Hypothalamus (tissue), 51 donors: ENCODE measurements at regions not wholly inside any gene's neighbourhood (a gene's known extent, or its start where the extent isn't known, plus 50 kb on each side); places are given as distances from the start of the nearest gene placed in this dataset.

Experiments used
- DNase-seq, 51 donors: peaks; one replicate each; lab custom pipeline; 2025; lab: John Stamatoyannopoulos, UW

DNA sequence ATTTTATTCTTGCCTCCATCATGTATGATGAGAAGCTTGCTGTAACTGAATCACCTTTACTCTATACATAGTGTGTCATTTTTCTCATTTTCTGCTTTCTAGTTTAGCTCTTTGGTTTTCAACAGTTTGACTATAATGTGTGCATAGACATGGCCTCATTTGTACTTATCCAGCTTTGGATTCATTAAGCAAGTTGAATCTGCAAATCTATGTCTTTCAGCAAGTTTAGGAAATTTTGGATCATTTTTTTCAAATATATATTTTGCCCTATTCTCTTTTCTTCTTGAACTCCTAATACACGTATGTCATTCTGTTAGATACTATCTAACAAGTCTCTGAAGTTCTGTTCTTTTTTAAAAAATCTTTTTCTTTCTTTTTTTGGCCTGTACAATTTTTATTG, 57.8 kb downstream of the PRLHR start:
- DNase-seq, result no peak

DNA sequence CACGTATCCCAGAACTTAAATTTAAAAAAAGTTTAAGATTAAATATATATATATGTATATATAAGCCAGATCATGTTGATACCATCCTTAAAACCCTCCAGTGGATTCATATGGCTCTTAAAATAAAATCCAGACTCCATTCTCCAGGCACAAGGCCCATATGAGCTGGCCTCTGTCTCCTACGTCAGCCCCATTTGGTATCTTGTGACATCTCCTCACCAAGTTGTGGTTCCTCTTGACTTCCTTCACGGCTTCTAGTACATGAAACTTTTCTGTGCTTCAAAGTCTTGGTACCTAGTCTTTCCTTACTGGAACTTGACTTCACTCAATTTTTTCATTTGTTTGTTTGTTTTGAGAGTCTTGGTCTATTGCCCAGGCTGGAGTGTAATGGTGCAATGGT, 61.3 kb downstream of the PRLHR start:
- no peak for DNase-seq

DNA sequence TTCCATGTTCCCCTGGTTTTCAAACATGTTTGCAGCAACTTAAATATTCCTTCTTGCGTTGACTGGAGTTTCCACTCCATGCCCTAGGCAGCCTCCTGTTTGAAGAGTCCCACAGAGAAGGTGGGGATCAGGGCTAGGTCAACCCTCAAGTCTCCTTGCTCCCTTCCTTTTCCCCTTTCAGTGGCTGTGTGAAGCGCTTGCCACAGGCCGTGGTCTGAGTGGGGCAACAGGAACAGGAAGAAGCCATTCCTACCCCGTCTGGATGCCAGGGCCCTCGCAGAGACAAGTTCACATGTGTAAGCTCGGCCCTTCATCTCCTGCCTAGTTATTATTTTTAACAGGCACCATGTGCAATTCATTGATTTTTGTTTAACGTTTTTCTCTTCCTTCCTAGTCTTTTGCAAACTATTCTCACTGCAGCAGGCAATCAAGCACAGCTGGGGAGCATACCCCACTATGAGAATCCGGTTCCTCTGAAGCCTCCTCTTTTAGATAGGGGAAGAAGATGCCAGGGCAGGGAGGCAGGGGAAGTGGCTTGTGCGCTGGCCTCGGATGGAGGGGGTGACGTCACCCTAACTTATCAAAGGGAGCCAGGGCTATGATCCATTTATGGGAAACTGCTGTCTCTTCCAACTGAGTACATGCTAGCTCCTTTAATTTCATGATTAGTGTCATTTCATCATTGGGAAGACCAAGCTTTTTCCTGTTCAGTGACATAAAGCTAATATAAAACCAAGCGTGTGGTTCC, 64.2 kb downstream of the PRLHR start:
- DNase-seq, result peak in 5 of 51 donors; percentile 1 to 13 (median 6)

DNA sequence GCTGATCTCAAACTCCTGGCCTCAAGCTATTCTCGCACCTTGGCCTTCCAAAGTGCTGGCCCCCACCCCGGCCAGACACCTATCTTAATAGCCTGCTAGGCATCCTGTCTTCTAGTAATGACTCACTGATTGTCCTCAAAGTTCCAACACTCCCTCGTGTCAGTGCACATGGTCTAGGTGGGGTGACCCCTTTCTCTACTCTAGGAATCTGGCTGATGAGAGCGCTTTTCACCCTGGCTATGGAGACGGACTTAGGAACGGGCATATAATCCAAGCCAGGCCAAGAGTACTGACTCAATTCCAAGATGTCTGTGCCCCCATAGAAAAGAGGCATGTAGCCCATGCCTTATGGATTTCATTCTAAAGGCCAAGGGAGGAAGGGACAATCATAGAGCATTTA, 67.0 kb downstream of the PRLHR start:
- DNase-seq, result no peak

DNA sequence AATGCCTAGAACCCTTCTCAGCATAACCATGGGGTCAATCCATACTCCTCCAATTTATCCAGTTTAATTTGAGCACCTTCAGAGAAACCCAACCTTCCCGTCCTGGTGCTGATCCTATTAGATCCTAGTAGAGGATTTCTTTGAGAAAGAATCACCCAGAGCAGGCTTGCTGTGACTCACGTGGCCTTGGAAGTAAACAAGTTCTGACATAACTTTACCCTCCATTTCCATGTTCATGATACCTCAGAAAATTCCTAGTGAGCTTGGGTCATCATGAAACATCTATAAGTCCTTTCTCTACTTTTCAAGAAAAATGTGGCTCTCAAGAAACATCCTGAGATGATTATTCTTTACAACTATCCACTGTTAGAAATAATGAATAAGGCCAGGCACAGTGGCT, 71.7 kb downstream of the PRLHR start:
- no peak for DNase-seq

DNA sequence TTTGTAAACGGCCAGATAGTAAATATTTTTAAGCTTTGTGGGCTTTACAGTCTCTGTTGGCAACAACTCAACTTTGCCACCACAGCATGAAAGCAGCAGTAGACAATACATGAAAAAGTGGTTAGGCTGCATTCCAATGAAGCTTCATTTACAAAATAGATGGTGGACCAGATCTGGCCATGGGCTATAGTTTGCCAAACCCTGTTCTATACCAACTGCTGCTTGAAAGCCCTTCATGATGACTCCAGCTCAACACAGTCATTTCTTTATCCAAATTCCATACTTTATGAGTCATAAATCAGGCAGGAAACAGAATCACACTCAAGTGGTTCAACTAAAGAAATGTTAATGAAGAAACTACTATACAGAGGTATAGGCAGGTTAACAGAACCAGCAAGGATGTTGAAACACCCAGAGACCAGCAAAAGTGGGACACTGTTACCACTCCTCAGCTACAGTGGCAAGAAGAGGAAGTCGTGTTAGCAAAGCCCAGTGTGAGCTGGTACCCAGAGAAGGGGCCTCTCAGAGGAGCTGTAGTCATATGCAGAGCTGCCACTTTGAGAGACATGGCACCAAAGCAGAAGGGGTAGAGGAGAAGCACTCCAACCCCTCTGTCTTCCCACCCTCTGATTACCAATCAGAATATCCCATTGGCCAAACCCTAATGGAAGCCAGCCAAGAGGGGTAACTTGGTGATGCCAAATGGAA, 72.5 kb downstream of the PRLHR start:
- no peak for DNase-seq

DNA sequence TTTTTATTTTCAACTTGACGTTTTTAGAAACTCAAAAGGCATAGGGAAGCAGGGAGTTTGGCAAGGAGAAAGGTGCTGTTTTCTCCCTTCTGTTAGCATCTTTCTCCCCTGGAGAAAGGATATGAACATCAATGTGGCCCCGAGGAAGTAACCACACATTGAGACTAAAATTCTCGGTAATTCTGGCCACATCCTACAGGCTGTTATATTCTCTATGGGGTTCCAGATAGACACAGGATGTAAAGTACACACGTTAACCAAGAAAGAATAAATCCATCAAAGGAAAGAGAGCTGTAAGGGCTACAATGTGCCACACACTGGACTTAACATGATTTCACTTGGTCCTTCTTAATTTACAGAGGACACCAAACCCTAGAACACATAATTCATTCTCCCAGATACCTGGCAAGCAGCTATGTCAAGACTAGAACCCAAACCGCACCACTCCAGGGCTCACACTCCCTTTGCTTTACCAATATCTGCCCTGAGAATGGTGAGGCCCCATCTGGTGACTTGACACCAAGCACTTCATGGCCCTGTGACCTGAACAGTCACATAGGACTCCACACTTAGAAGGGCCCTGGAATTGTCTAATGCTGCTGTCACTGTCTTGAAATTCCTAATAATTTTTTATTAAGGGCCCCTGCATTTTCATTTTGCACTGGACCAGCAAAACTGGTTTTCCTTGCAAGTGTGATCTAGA, 73.9 kb downstream of the PRLHR start:
- no peak for DNase-seq

DNA sequence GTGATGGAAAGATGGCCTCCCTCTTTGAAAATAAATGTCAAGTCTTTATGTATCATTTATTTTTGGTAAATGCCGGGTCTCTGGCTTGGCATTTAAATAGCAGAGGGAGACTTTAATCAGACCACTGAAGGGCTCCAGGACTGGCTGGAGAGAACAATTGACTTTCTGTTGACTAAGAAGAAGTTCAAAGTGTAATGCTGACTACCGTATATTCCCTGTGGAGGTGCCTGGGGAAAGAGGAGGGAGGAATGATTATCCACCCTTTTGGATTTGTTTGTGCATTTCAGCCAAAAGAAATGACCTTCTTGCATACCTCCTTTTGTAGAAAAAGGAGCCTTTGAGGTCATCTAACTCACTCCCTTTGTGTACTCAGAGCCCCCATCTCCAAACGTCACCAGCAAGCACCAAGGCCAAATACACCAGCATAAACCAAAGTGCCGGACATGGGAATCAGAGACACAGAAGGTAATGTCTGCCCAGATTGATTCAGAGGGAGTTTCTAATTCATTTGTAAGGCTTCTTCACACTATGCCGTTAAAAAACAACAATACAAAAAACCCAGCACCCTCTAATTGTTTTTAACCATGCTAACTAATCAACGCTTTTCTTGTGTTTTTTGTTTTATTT, 75.2 kb downstream of the PRLHR start:
- no peak for DNase-seq

DNA sequence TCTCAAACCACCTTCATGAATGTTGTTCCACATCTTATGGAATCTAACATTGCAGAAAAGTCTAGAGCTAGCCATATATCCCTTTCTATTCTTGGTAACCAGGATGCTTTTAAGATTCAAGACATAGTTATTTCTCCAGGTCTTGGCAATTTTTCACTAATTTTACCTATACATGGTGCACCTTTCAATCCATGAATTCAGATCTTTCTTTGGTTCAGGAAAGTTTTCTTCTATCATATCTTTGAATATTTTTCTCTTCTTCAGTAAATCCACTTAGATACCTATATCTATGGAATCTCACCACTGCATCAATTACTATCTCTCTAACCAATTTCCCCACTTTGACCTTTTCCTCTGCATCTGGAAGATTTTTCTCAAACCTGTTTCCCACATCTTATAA, 77.4 kb downstream of the PRLHR start:
- no peak for DNase-seq

DNA sequence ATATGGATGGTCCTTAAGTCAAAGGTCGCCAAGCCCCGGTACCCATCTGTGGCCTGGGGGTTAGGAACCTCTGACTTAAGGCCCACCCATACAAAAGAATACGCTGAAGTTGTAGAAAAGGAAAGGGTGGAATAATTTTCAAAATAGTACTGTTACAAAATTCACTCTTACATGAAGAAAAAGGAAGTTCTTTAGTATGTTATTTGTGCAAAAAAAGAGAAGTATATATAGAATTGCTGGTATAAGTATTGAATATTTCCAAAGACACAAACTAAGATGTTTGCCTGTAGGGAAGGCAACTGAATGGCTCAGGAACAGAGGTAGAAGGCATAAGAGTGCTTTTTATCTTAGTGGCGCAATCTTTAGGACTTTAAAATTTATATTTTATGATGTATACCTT, 78.7 kb downstream of the PRLHR start:
- no peak for DNase-seq

DNA sequence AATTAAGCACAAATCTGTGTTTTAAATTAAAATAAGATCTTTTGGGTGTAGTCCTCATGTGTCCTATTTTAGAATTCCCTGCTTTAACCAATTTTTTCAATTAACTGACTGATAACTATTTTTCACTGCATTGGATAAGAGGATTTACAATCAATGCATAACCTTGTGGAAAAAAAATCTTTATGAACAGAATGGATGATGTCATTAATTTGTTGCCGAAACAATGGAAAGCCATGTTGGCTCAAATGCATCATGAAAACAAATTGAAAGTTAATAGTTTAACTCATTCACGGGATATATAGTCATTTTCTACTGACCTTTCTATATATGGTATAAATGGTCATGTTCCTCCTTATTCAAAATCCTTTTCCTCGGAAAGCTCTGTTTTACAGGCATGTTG, 82.3 kb downstream of the PRLHR start:
- no peak for DNase-seq

DNA sequence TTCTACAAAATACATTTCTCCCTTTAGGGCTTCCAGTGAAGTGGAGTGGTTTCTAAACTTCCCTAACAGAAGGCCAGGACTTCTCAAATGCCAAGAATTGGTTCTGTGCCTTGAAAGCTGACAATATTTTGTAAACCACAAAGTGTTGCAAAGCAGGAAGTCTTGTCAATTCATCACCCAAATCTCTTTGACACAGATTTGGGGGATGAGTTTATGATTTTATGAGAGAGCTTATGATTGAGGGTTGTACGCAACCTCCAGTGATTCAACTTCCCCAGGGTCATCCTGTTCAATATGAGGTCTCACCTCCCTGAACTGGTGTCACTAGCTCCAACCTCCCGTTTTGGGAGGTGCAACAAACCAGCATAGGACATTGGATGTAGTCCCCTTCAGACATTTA, 83.7 kb downstream of the PRLHR start:
- no peak for DNase-seq

DNA sequence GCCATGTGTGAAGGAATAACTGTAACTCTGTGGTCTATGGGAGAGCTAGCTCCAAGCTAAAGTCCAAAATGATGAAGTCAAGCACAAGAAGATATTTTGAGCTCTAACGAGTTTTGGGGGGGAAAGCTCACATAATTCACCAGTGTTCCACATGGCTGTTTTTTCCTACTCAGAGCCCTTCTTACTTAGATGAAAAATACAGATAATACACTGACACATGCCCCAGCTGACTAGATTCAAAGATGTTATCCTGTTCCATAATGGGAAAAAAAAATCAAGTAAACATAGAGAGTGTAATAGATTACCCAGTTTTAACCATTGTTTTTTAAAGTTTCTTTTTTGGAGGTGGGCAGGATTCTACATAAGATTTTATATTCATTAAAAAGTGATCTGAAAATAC, 86.6 kb downstream of the PRLHR start:
- no peak for DNase-seq

DNA sequence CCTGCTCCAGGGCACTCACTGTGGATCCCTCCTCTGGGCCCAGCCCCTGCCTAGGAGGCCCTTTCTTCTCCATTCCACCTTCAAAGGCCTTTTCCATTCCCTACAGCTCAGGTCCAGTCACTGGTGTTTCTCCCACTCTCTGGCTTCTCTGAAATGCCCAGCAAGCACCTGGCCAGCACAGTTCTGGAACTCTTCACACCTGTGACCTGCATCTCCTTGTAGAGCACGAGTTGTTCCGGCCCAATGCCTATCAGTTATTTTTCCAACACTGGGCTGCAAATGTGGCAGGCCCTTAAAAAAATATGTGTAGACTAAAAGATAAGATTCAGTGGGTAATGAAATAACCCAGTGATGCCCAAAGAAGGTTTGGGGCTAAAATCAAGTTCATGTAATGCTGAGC, 87.1 kb downstream of the PRLHR start:
- DNase-seq, result no peak

DNA sequence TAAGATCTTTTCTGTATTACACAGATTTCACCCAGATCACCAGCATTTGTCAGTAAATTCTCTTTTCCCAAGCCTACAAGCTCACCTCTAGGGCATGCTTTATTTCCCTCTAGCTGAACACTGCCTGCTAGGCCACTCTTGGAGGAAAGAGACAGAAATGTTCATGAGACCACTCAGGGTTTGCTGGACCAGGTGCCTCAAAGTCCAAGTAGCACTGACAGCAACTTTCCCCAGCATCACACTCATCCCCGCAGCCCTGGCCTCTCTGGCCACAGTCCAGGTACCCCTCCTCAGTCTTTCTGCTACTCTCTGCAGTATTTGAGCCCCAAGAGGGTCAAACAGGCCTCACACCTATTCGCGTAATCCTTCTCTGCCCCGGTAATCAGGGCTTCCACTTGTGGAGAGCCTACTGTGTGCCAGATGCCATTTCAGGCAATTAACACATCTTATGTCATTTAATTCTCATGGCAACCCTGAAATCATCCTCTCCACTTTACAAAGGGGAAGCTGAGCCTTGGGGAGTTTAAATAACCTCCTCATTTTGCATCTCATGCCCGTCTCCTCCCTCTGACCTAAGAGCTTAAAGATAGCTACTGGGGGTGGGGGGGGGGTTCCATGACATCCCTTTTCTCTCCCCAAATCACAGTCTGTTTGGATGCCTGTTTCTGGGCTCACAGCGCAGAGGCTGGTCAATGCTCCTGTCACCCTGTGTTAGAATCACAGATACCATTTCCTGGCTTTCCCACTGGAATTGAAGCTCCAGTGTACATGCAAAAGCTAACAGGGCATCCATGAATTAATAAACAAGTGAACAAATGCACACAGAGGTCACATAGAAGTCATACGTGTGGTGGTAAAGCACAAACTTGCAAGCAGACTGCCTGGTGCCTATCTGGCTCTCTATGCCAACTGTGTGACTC, 88.5 kb downstream of the PRLHR start:
- no peak for DNase-seq

DNA sequence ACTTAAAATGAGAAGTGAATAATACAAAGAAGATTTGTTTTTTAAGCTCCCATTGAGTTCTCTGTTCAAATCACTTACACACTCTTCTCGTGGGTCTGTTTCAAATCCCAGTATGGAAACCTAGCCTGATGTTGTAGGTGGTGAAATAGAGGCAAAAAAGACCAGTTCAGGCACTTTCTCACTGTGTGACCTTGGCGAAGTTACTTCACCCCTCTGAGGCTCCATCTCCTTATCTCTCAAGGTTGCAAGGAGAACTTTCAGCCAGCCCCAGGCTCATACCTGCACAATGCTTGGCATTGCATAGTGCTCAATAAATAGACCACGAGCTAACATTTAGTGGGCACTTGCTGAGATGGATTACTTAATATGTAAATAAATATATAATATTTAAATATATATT, 90.1 kb downstream of the PRLHR start:
- no peak for DNase-seq

DNA sequence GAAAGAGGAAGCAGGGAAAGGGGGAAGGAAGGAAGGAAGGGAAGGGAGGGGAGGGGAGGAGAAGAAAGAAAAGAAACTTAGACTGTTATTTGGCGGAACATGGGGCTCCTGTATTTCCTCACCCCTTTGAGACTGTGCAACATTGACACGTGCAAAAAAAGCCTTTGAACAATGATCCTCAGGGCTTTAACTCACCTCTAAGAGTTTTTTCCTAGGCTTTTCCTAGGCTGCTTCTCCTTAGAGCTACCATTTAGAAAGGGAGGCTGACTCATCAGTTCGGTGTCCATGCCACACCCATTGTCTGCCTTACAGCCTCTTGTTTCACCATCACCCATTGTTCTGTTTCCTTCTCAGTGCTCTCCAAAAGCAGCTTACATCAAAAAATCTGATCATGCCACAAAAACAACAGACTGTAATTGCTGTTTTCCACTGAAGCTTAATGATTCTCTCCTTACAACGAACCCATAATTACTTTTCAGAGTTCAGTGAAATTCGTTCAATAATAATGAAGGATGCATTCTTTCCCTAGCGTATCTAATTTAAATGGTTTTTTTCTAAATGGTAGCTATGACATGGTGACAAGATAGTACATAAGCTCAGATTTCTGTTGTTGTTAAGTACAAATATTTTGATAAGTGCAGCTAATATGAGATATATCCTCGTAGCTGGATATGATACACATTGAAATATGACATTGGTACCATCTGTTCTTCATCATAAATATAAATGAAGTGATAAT, 90.8 kb downstream of the PRLHR start:
- no peak for DNase-seq

DNA sequence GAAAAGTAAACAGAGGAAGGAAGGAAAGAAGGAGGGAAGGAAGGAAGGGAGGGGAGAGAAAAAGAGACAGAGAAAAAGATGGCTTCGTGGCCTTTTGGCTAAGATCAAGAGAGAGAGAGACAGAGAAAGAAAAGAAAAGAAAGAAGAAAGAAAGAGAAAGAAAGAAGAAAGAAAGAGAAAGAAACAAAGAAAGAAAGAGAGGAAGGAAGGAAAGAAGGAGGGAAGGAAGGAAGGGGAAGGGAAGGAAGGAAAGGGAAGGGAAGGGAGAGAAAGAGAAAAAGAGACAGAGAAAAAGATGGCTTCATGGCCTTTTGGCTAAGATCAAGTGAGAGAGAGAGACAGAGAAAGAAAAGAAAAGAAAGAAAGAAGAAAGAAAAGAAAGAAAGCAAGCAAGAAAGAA, 91.4 kb downstream of the PRLHR start:
- DNase-seq, result no peak

DNA sequence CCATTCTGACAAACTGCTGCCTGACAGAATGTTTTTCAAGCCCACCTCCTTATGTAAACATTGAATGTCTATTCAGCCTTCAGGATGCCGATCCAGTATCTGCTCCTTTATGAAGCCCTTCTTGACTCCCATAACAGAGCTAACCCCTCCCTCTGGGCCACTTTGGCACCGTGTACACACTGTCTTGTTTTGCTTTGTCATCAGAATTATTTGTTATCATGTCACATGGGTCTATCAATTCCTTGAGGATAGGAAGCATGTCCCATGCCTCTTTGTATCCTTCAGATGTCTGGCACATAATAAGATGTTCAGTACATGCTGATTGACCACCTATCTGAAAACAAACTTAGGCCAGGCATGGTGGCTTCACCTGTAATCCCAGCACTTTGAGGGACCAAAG, 92.3 kb downstream of the PRLHR start:
- DNase-seq, result no peak
